Astrocyte (in vitro differentiated cells and primary cell): ENCODE measurements at regions not wholly inside any gene's neighbourhood (a gene's known extent, or its start where the extent isn't known, plus 50 kb on each side); places are given as distances from the start of the nearest gene placed in this dataset.

Experiments used
- DNase-seq: peaks from one replicate; pipeline ENCODE4 v3.0.0-alpha.2; 2010; ENCODE audit warnings: low read depth
- FAIRE-seq: peaks from 2 replicates; lab custom pipeline; 2011; peaks lifted over from hg19 to GRCh38; lab: Jason Lieb, UNC
- H2AFZ ChIP-seq: 2 replicates; pipeline ENCODE4 v1.6.0; 2012; ENCODE audit warnings: low read depth, low read length, inconsistent platforms
- H3K27ac ChIP-seq: 2 replicates; pipeline ENCODE4 v1.5.1; 2011; ENCODE audit warnings: low read depth, low read length, inconsistent platforms
- H3K27me3 ChIP-seq: 2 replicates; pipeline ENCODE4 v1.6.0; 2011; ENCODE audit warnings: low read length, inconsistent platforms; ENCODE audit not compliant: insufficient read depth
- H3K36me3 ChIP-seq: 2 replicates; pipeline ENCODE4 v1.5.1; 2011; ENCODE audit warnings: low read length, inconsistent platforms; ENCODE audit not compliant: insufficient read depth
- H3K4me1 ChIP-seq: 2 replicates; pipeline ENCODE4 v1.5.1; 2011; ENCODE audit warnings: low read length, inconsistent platforms; ENCODE audit not compliant: insufficient read depth
- H3K4me2 ChIP-seq: 2 replicates; pipeline ENCODE4 v1.6.0; 2012; ENCODE audit warnings: low read length, inconsistent platforms
- H3K4me3 ChIP-seq: 2 replicates; pipeline ENCODE4 v1.5.1; 2011; ENCODE audit warnings: low read depth, mild to moderate bottlenecking, low read length, inconsistent platforms; ENCODE audit not compliant: insufficient read depth
- H3K79me2 ChIP-seq: 2 replicates; pipeline ENCODE4 v1.6.0; 2012; ENCODE audit warnings: mild to moderate bottlenecking, low read length, inconsistent platforms; ENCODE audit not compliant: insufficient read depth
- H3K9ac ChIP-seq: 2 replicates; pipeline ENCODE4 v1.6.0; 2012; ENCODE audit warnings: mild to moderate bottlenecking, low read length, inconsistent platforms
- H3K9me3 ChIP-seq: 2 replicates; pipeline ENCODE4 v1.5.1; 2012; ENCODE audit warnings: low read depth, mild to moderate bottlenecking, low read length, inconsistent platforms; ENCODE audit not compliant: insufficient read depth
- H4K20me1 ChIP-seq: 2 replicates; pipeline ENCODE4 v1.6.0; 2012; ENCODE audit warnings: low read length, inconsistent platforms; ENCODE audit not compliant: insufficient read depth
- H3K27ac Mint-ChIP-seq: one replicate; pipeline ENCODE4 v1.8.0; 2021; ENCODE audit warnings: mild to moderate bottlenecking, mixed read lengths; ENCODE audit not compliant: unreplicated experiment
- H3K27me3 Mint-ChIP-seq: one replicate; pipeline ENCODE4 v1.8.0; 2021; ENCODE audit warnings: low read depth, mixed read lengths; ENCODE audit not compliant: unreplicated experiment
- H3K36me3 Mint-ChIP-seq: one replicate; pipeline ENCODE4 v1.8.0; 2021; ENCODE audit warnings: low read depth, mixed read lengths; ENCODE audit not compliant: unreplicated experiment
- H3K4me1 Mint-ChIP-seq: one replicate; pipeline ENCODE4 v1.8.0; 2021; ENCODE audit warnings: low read depth, mixed read lengths; ENCODE audit not compliant: unreplicated experiment
- H3K4me3 Mint-ChIP-seq: one replicate; pipeline ENCODE4 v1.8.0; 2021; ENCODE audit warnings: mild to moderate bottlenecking, moderate library complexity, mixed read lengths; ENCODE audit not compliant: unreplicated experiment
- H3K9me3 Mint-ChIP-seq: one replicate; pipeline ENCODE4 v1.8.0; 2021; ENCODE audit warnings: mild to moderate bottlenecking, mixed read lengths; ENCODE audit not compliant: unreplicated experiment
- EZH2 ChIP-seq: IDR thresholded peaks from 2 replicates; pipeline ENCODE4 v1.6.1; 2012; ENCODE audit warnings: mild to moderate bottlenecking, low read length, inconsistent platforms; ENCODE audit not compliant: insufficient read depth
- TF ChIP-seq, protein P1 (sequence below): IDR thresholded peaks from 2 replicates; pipeline ENCODE4 v1.5.1; 2011; ENCODE audit warnings: low read depth, mild to moderate bottlenecking, inconsistent platforms, low read length, moderate library complexity; ENCODE audit not compliant: insufficient read depth

DNA sequence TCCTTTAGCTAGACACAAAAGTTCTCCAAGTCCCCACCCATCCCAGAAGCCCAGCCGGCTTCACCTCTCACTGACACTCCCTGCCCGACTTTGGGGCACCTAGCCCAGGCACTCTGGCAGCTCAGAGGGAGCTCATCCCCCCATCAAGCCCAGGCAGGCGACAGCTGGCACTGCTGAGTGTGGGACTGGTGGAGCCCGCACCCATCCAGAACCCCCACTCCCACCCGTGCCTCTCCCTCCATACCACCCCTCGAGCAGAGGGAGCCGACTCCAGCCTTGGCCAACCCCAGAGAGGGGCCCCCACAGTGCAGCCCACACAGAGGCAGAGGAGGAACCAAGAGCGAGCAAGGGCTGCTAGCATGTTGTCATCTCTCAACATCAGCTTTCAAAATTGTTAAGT is 658.6 kb downstream of the AMY1C start:
- H3K4me3 Mint-ChIP-seq: no peak overlapping the region
- no peaks in the 10 kb centered on the region for H3K79me2 ChIP-seq
- no peaks in the 10 kb centered on the region for H3K27me3 ChIP-seq
- H4K20me1 ChIP-seq: no peaks in the 10 kb centered on the region
- no peaks in the 10 kb centered on the region for H3K36me3 ChIP-seq
- DNase-seq (no peak), FAIRE-seq (no peak)
- H3K27me3 Mint-ChIP-seq: no peaks in the 10 kb centered on the region
- H3K4me1 ChIP-seq: no peaks in the 10 kb centered on the region
- TF ChIP-seq EZH2: no peak
- TF ChIP-seq, protein P1, sequence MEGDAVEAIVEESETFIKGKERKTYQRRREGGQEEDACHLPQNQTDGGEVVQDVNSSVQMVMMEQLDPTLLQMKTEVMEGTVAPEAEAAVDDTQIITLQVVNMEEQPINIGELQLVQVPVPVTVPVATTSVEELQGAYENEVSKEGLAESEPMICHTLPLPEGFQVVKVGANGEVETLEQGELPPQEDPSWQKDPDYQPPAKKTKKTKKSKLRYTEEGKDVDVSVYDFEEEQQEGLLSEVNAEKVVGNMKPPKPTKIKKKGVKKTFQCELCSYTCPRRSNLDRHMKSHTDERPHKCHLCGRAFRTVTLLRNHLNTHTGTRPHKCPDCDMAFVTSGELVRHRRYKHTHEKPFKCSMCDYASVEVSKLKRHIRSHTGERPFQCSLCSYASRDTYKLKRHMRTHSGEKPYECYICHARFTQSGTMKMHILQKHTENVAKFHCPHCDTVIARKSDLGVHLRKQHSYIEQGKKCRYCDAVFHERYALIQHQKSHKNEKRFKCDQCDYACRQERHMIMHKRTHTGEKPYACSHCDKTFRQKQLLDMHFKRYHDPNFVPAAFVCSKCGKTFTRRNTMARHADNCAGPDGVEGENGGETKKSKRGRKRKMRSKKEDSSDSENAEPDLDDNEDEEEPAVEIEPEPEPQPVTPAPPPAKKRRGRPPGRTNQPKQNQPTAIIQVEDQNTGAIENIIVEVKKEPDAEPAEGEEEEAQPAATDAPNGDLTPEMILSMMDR: no peak
- H3K9ac ChIP-seq: no peak overlapping the region
- no peaks in the 10 kb centered on the region for H3K36me3 Mint-ChIP-seq
- H3K4me3 ChIP-seq: no peak overlapping the region
- H3K9me3 Mint-ChIP-seq: no peaks in the 10 kb centered on the region
- H3K4me2 ChIP-seq: no peak overlapping the region
- H3K27ac Mint-ChIP-seq: no peak overlapping the region
- H3K27ac ChIP-seq: no peak overlapping the region
- no peaks in the 10 kb centered on the region for H3K4me1 Mint-ChIP-seq
- H2AFZ ChIP-seq: no peak overlapping the region
- H3K9me3 ChIP-seq: no peaks in the 10 kb centered on the region

GRCh38 chr1:104435255-104435654 is 685.6 kb downstream of the AMY1C start:
- DNase-seq: no peak
- Histone ChIP-seq H3K9ac (no peak overlapping the region), H3K79me2 (no peaks in the 10 kb centered on the region), H4K20me1 (no peaks in the 10 kb centered on the region), H3K9me3 (no peaks in the 10 kb centered on the region), H3K27ac (no peak overlapping the region), H2AFZ (no peak overlapping the region), H3K4me3 (no peak overlapping the region), H3K27me3 (no peaks in the 10 kb centered on the region), H3K4me2 (no peak overlapping the region), H3K4me1 (no peaks in the 10 kb centered on the region), H3K36me3 (no peaks in the 10 kb centered on the region)
- TF ChIP-seq, protein P1: no peak
- no peak for TF ChIP-seq EZH2
- Mint-ChIP-seq H3K4me1 (no peaks in the 10 kb centered on the region), H3K36me3 (no peaks in the 10 kb centered on the region), H3K4me3 (no peak overlapping the region), H3K27ac (no peak overlapping the region), H3K9me3 (no peaks in the 10 kb centered on the region), H3K27me3 (no peaks in the 10 kb centered on the region)
- FAIRE-seq: no peak

GRCh38 chr1:104440011-104440410 is 690.3 kb downstream of the AMY1C start:
- no peaks in the 10 kb centered on the region for H3K36me3 ChIP-seq
- no peaks in the 10 kb centered on the region for H3K36me3 Mint-ChIP-seq
- H3K27ac Mint-ChIP-seq: no peak overlapping the region
- H3K27ac ChIP-seq: no peak overlapping the region
- H3K4me1 Mint-ChIP-seq: no peaks in the 10 kb centered on the region
- no peaks in the 10 kb centered on the region for H4K20me1 ChIP-seq
- H3K4me3 Mint-ChIP-seq: no peak overlapping the region
- no peaks in the 10 kb centered on the region for H3K27me3 ChIP-seq
- H2AFZ ChIP-seq: no peak overlapping the region
- FAIRE-seq: no peak
- H3K9me3 Mint-ChIP-seq: no peaks in the 10 kb centered on the region
- H3K27me3 Mint-ChIP-seq: no peaks in the 10 kb centered on the region
- no peak for TF ChIP-seq EZH2
- TF ChIP-seq, protein P1: no peak
- H3K9ac ChIP-seq: no peak overlapping the region
- H3K4me2 ChIP-seq: no peak overlapping the region
- DNase-seq: no peak
- no peaks in the 10 kb centered on the region for H3K79me2 ChIP-seq
- no peaks in the 10 kb centered on the region for H3K9me3 ChIP-seq
- no peaks in the 10 kb centered on the region for H3K4me1 ChIP-seq
- H3K4me3 ChIP-seq: no peak overlapping the region
